ENCODE measurements at regions not wholly inside any gene's neighbourhood (a gene's known extent, or its start where the extent isn't known, plus 50 kb on each side); places are given as distances from the start of the nearest gene placed in this dataset.
A peak's percentile ranks its signal among the peaks of the same experiment; 100 is the strongest.

DNA sequence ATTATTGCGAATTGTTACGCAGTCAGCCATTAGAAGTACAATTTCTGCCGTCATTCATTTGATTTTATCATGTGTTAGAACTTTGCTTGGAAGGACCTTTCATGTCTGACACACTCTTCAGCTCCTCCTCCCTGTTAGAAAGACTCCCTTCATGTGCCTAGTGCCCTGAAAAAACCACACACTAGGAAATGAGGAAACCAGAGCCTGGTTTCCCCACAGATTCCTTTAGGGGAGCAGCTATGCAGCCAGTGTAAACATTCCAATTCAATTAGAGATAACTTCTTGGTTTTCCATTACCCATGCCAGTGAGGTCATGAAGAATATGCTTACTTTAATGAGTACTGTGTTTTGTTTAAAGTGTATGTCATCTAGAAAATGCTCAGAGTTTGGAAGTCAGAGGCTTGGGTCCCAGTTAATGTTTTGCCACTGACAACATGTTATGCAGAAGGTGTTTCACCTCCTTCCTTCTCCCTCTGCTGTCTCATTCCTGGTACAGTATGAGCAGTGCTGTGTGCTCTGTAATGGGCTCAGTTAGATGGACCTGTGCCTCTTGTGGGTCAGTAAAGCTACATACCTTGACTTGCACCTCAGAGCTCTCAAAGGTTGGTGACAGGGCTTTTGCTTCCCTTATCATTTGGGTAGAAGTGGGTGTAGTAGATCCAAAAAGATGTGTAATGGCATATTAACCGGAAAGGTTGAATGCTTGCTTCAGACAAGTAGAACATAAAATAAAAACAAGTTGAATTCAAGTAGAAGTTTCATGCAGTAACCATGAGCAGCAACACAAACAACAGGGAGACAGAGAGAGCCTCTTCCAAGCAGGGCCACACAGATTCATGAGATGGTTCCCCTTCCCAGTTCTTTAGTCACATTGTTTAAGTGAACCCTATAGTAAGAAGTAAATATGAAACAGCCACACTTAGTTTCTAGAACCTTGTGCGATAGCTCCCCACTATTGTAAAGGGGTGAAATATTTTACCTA is 52.6 kb upstream of the TNFAIP8 start:
- ATAC-seq = peak; percentile 94
- Histone ChIP-seq H3K36me3 (replicated peaks in 1 of 2; ENCODE audit: insufficient read depth in 1 of 2, low read depth in 2 of 2) (no peaks in the 10 kb centered on the region), H3K27ac (peak overlapping the region; percentile 73 to 82 (median 75)), H3K4me1 (peaks cover 44% of the 10 kb centered on the region), H3K27me3 (no peaks in the 10 kb centered on the region), H3K9me3 (no peaks in the 10 kb centered on the region), H3K4me3 (no peak overlapping the region)
- DNase-seq = peak in 2 of 4 donors; percentile 37 to 64
- intact Hi-C loops (cut with DNase I) = no loop called here
- TF ChIP-seq POLR2A (IDR thresholded peaks at IDR 0.05) = peak in 2 of 3 donors; percentile 48 to 61
- TF ChIP-seq, protein P1, sequence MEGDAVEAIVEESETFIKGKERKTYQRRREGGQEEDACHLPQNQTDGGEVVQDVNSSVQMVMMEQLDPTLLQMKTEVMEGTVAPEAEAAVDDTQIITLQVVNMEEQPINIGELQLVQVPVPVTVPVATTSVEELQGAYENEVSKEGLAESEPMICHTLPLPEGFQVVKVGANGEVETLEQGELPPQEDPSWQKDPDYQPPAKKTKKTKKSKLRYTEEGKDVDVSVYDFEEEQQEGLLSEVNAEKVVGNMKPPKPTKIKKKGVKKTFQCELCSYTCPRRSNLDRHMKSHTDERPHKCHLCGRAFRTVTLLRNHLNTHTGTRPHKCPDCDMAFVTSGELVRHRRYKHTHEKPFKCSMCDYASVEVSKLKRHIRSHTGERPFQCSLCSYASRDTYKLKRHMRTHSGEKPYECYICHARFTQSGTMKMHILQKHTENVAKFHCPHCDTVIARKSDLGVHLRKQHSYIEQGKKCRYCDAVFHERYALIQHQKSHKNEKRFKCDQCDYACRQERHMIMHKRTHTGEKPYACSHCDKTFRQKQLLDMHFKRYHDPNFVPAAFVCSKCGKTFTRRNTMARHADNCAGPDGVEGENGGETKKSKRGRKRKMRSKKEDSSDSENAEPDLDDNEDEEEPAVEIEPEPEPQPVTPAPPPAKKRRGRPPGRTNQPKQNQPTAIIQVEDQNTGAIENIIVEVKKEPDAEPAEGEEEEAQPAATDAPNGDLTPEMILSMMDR (IDR thresholded peaks at IDR 0.05) = peak in 4 of 7 experiments; percentile 16 to 35 (median 23)
- WGBS, 2 donors = 41 to 43% methylated on average over 5 of the region's 5 CpGs

DNA sequence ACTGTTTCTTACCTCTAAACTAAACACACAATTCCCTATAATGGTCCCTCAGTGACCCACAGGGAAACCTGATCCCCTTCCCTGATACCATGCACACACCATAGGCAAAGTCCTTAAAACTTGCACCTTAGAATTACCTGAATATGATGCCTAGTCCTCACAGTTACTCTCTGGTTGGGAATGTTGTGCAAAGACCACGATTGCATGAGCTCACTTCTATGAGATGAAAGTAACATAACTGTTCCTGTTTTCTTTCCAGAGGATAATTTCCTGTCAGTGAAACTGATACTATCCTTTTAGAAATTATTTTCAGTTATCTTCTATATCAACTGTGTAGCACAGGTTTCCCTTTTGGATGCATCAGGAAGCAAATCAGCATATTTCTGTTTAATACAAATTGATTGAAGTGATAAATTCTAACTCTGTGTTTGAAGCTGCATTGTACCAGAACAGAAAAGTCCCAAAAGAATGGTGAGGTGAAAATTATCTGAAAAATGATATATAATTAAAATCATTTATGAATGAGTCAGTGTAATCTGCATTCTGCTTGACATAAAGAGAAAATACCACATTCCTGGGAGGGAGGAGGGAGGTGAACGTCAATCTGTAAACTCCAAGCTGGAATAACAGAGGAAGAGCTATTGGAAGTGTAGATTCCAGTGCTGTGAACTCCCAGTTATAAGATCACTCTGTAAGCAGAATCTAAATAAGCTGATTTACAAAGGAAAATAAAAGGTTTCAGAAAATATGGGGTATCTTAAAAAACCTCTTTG is 51.2 kb upstream of the TNFAIP8 start:
- Histone ChIP-seq H3K4me1 (peaks cover 44% of the 10 kb centered on the region), H3K27ac (peak overlapping the region in 3 of 4 donors; percentile 73 to 82 (median 77)), H3K36me3 (replicated peaks in 1 of 2; ENCODE audit: insufficient read depth in 1 of 2, low read depth in 2 of 2) (no peaks in the 10 kb centered on the region), H3K4me3 (no peak overlapping the region), H3K9me3 (no peaks in the 10 kb centered on the region), H3K27me3 (no peaks in the 10 kb centered on the region)
- ATAC-seq (no peak), DNase-seq (no peak)
- 35 to 38% methylated on average over 2 of the region's 2 CpGs for WGBS, 2 donors
- intact Hi-C loops (cut with DNase I) = no loop called here
- no peak for TF ChIP-seq POLR2A (IDR thresholded peaks at IDR 0.05)
- TF ChIP-seq, protein P1 (IDR thresholded peaks at IDR 0.05) = no peak

Data from body of pancreas (tissue), 4 donors.